GM19328 (cell line): ENCODE measurements at regions not wholly inside any gene's neighbourhood (a gene's known extent, or its start where the extent isn't known, plus 50 kb on each side); places are given as distances from the start of the nearest gene placed in this dataset.
"Not testable (repeated sequence)": the region's sequence is repeated elsewhere in the genome, so short reads cannot be mapped to it uniquely, and the experiment has no call there.

Experiments
- ATAC-seq: cut with Tn5 transposase; IDR thresholded peaks from one replicate; pipeline ENCODE4 v1.9.1; 2021; ENCODE audit warnings: mild to moderate bottlenecking, moderate library complexity; ENCODE audit not compliant: unreplicated experiment

DNA sequence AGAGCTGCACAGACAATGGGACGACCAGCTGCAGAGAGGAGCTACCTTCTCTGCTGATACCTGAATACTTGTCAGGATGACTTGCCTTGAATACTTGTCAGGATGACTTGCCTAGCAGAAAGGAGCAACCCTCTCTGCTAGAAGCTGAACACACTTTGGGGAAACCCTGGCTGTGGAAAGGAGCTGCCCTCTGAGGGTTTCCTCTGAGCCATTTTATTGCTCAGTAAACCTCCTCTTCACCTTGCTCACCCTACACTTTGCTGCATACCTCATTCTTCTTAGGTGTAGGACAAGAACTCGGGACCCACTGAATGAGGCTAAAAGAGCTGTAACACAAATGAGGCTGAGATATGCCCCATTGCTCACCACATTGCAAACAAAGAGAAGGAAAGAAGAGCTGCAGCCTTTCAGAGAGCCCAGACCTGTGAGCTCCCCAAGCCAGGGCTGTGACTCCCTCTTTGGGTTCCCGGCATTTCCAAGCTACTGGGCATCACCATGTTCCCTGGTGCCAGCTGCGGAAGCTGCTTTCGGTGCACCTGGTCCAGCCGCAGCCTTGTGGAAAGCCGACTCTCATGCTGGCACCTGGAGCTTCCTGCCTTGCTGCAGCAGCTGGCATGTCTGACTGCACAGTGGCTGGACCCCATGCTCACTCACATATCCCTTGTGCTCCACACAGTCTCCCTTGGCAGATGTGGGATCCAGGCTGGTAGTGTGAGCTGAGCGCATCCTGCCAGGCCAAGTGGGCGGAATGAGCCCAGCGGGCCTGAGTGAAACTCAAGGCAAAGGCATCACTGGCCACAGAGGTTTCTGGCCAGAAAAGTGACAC lies 106.7 kb upstream of the AHI1 start:
- ATAC-seq = no peak

DNA sequence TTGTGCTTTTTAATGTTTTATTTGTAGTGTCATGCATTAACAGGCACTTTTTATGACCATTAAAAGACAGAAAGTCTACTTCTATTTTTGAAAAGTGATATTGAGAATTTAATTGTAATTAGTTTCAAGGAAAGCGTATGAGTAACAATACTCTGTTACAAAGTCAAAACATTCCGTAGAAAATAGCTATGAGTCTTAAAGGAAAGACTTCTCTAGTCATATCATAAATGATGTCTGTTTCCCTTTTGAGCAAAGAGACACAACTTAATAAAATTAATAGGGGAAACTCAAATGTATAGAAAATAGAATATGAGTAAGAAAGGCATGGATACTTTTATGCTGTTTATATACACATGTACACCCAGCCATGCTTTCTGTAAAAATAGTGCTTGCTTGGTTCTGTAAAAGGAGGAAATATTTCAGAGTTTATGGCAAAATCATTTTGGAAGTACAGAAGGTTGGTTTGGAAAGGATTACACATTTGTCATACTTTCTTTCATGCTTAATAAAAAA lies 107.8 kb upstream of the AHI1 start:
- no peak for ATAC-seq

DNA sequence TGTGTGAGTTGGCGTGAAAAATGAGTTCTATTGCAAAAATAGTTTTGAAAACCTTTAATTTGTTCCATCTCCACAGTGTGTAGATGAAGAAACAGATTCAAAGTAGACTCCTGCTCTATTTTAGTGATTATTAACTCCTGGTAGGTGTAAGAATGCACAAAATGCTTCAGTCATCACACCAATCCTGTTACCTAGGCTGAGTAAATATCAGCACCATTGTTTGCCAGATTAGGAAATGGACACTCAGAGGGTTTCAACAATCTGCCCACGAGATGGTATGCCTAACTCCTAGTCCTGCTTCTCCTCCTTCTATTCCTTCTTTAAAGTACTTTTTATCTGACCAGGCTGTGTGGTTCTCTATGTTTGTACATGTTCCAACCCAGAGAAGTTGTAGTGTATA lies 108.9 kb upstream of the AHI1 start:
- ATAC-seq = no peak

DNA sequence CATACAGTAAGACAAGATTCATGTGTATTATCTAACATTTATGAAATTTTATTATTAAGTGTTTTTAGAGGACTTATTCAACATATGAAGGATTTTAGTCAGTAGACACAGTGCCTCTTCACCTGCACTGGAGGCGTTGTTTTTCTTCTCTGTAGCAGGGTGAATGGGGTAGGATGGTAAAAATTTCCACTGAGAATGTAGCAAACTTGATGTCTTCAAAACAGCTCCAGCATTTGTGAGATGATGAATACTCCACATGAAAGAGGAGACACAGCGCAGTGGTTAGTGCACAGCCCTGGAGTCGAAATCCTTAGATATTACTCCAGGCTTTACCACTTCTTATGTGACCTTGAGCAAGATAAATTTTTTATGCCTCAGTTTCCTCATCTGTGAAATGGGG lies 110.5 kb upstream of the AHI1 start:
- ATAC-seq = no peak

DNA sequence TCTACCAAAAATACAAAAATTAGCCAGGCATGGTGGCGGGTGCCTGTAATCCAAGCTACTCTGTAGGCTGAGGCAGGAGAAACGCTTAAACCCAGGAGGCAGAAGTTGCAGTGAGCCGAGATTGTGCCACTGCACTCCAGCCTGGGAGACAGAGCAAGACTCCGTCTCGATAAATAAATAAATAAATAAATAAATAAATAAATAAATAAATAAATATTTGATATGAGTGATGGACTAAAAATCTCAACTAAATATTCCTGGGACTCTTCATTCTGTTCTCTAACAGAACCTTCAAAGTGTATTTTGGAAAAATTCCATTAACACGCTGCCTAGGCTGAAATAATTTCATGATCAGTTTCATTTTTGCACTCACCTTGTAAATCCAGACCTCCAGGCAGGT lies 112.7 kb upstream of the AHI1 start:
- not testable (repeated sequence) for ATAC-seq

DNA sequence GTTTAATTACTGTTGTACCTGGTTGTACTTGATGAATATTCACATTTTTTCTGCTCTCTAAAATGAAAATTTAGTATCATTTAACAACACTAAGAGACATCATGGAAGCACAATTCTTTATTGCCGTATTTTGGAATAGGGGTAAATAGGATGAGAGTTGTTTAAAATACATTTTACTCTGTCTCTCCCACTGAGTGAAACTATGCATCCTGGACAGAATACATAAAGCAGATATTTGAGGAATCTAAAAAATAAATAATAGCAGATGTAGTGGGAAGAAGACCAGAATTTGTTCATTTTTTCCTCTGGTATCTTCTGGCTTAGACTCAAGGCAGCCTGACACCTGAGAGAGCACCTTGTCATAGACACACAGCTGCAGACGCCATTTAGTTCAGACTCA lies 119.1 kb upstream of the AHI1 start:
- ATAC-seq = no peak

DNA sequence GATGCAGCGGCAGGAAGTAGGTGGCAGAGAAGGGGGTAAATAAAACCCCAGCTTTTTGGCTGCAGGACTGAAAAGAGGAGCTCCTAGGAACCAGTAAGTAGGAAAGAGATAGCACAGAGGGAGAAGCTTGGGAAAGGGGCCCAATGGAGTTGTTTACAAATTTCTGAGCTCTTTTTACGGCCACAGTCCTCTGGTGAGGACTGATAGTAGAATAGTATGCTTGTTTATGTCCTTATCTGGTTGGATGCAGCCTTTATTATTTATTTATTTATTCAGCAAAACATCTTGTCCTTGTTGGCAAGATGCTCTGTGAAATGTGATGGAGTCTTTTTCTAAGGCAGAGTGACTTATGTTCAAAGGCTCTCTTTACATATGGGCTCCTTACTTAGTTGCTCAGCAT lies 119.7 kb upstream of the AHI1 start:
- no peak for ATAC-seq

DNA sequence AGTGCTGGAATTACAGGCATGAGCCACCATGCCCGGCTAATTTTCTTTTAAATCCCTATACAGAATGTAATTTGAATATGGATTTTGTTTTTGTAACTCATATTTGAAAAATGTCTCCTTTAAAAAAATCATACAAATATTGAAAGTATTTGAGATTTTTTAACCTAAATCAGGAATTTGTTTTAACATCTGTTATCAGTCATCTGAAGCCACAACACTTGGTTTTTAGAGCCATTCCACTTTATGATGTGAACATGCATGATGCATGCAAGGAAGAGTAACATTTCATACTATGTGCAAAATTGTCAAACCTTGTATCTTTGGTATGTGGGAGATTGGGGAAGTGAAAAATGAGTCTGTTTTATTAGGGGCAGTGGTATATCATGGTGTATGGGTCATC lies 124.5 kb upstream of the AHI1 start:
- ATAC-seq = no peak

DNA sequence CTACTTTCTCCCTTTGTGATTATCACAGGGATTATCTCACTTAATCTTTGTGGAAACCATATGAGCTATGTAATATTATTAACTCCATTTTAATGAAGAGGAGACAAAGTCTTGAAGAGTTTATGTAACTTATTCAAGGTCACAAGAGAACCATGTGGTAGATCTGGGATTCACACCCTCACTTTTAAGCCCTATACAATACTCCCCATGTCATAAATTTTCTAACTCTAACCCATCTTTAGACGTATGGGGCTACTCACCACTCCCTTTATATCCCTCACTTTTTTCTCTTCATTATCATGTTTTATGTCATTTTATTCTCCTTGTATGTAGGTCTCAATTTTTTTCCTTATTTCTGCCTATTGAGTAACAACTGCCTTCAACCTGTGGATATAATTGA lies 126.4 kb upstream of the AHI1 start:
- no peak for ATAC-seq

DNA sequence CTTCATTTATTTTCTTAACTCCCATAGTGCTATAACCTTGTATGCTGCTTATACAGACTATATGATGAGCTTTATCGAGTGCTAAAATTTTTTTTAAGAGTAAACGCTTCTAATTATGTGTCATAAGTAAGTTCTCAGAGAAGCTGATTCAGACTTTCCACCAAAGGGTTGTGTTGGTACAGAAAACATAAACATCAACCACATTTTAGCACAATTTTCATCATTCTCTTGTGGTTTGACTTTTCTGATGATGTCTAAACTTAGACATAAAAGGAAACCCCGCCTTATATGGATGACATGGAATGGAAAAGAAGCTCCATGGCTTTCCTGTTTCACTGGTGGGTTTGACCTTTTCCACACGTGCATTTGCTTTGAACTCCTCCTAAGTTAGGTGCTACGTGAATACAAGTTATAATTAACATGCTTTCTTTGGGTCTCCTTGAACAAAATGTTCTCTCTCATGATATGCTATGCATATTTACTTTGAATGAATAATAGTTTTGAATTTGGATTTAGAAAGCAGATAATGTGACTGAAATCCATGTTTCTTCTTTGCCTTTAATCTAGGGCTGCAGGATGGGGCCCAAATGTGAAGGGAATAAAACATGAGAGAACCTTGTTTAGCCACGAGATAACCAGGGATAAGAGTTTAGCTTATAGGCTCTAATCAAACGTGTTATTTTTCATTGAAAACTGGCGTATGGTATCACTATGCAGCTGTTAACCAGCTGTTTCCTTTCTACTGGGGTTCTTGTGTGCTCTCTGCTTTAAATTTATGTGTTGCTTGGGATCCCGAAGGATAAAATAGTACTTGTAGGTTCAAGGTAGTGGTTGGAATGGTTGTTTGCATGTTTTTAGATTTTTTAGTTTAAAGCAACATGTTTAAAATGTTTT lies 127.1 kb upstream of the AHI1 start:
- ATAC-seq = no peak

DNA sequence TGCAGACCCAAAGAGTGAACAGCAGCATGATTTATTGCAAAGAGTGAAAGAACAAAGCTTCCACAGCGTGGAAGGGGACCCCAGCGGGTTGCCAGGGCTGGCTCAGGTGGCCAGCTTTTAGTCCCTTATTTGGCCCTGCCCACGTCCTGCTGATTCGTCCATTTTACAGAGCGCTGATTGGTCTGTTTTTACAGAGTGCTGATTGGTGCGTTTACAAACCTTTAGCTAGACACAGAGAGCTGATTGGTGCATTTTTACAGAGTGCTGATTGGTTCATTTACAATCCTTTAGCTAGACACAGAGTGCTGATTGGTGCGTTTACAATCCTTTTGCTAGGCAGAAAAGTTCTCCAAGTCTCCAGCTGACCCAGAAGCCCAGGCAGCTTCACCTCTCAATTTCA lies 128.5 kb upstream of the AHI1 start:
- not testable (repeated sequence) for ATAC-seq

DNA sequence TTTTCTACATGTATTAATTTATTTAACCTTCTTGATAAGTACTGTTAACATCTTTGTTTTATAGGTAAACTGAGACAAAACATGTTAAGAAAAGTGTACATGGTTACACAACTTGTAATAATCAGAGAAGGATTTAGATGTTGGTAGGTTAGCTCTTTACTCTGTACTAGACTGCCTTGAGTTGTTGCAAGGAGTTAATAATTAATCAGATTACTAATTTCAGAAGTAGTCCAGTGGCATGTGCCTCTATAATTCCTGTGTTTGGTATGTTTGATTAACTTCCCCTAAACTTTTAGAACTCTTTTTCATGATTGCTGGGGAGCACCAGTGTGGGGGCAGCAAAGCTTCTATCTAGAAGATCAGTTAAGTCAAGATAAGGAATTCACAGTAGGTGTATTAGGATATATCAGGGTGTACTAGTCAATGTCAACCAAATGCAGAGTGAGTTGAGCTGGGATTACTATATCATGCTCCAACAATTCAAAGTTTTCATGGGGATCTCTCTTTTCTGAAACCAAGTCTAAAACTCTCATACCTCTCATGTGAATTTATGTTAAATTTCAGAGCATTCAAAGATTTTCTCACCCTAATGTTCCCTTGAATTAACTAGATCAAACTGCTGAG lies 129.7 kb upstream of the AHI1 start:
- no peak for ATAC-seq

DNA sequence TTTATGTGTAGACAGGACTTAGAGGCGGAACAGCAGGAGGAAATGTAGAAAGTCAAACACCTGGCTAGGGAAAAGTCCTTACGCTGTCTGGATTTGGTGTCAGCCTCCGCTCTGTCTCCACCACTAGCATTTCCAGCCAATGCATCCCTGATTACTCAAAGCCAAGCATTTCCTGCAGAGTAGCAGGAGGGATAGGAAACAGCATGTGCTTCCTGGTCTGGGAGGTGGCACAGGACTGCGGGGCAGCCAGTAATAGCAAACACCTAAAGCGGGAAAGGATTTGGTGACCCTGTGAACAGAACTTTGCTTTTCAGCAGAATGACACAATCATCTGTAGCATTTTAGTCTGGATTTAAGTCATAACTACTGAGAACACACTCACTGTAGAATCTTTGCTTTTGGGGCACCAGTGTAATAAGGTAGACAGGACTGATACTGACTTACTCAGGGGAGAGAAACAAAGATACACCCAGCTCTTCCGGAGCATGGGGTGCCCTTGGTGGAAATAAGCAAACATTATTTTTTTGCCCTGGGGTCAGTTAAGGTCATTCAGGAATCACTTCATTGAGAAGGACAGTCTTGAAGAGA lies 133.3 kb upstream of the AHI1 start:
- ATAC-seq = no peak

DNA sequence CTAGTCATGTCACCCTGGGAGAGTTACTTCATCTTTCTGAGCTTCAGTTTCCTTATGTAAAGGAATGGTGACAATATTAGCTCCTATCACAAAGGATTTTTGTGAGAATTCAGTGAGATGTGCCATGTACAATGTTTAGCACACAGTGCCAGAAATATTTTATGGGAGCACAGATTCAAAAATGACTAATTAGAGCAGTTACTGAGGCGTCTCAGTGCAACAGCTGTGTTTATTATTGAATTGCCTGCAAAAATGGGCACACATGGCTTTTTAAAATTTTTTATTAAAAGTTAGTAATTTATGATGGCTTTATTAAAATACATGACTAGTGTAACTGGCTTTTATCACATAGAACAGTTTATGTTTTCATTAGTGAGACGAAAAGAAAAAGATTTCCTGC lies 134.3 kb upstream of the AHI1 start:
- ATAC-seq = no peak

DNA sequence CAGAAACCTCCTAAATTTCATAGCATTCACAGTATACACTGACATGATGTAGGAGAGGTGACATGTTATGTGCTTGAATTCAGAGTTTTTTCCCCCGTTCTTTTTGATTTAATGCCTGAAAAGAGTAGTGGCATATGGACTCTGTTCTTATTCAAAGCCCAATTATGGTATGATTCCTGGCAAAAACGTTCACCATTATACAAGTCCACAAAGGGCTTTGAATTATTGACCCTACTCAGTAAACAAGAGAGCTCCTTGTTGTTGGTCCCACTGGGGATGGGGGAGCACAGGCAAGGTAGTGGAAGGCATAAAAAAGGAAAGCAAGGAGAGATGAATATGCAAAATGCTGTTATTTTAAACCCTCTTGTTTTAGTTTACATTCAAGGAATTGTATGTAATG lies 136.0 kb upstream of the AHI1 start:
- no peak for ATAC-seq

DNA sequence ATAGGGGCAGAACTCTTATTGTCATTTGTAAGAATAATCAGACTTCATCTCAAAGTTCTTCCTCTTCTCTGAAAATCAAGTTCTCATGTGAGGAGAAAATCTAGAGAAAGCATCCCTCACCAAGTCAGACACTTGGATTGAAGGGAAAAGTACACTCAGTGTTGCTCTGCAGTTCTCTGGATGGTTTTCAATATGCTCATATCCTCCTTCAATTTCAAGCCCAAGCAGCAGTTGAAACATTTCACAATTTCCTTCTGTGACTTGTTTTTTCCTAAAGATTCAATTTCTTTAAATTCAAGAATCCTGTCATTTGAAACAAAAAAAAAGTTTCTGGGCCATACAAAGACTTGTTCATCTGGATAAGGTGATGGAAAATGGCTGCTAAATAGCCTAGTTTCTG lies 140.2 kb upstream of the AHI1 start:
- ATAC-seq = no peak

DNA sequence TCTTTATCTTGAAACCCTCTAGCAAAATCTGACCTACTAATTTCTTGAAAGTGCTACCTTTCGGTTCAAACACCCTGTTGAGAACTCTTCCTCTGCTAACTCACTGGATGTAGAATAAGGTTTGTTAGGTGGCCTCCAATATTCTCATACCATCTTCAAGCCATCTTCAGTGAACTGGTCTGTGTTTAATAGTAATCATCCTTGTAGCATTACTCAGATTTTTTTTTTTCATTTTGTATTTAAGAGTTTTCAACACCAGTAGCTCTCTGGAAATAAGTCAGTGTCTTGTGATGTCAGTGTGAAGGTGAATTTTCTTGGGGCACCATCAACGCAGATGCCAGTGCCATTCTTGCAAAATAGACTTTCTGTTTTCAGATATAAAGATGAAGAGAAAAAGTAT lies 140.6 kb upstream of the AHI1 start:
- ATAC-seq = no peak

DNA sequence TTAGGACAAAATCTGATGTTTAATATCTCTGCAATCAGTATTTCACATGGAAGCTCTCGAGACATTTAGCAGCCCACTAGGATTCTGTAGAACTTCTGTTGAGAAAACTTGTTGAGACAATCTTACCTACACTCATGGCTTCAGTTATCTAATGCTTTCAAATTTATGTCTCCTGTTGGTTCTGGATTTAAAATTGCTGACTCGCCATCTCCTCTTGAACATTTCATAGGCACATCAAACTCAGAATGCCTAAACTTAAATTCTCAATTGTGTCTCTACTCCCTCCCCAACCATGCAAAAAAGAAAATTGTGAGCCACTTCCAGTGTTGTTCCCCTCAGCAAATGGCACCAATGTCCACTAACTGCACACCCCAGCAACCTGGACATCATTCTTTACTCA lies 142.5 kb upstream of the AHI1 start:
- ATAC-seq = no peak

DNA sequence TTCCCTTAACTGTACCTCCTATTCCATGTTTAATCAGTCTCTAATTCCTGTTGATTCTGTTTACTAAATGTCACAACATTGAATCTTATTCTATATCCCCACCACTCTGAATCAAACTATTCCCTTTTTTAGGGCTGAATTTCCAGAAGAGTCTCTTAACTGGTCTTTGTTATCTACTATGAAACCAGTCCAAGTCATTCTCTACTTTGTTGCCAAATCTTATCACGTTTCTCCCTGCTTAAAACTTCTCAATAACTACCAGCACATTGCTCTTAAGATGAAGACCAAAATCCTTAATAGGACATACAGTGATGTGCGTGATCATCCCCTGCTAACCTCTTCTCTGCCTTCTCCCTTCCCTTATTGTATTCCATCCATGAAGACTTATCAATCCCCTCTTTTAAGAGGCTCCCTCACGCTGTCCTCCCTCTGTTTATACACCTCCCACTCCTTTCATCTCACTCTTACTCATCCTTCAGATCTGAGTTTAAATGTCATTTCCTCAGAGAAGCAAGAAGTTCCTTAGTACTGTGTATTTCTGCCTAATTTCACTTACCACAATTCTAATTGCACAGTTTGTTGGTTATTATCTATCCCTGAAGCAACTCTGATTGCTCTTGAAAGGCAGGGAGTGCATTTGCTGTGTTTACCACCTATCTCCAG lies 143.0 kb upstream of the AHI1 start:
- peak; percentile 53 for ATAC-seq

DNA sequence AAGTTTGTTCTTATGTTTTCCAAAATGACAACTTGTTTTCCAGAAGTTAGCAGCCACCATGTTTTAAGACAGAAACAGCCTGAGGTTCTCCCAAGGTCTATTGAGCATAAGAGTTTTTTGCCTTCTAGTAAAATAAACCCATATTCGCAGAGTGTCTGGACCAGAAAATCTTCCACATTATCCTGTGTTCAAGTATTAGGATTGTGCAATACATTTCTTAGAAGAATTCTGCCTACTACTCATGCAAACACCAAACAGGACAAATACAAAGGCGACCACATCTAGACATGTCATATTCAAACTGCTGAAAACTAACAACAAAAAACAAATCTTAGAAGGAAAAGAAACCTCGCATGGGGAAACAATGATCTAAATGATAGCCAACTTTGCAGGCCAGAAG lies 145.4 kb upstream of the AHI1 start:
- ATAC-seq = no peak

DNA sequence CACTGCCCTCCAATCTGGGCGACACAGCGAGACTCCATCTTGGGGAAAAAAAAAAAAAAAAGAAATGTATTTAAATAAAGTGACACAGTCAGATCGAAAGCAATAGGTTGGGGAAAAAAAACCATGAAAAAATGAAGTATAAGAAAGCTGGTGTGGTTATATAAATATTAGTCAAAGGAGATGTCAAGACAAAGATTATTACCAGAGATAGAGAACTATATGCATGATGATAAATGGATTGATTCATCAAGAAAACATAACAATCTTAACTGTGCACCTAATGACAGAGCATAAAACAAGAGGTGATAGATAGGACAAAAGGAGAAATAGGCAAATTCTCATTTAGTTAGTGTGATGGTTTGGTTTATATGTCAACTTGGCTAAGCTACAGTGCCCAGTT lies 146.9 kb upstream of the AHI1 start:
- no peak for ATAC-seq
